ENCODE measurements at regions not wholly inside any gene's neighbourhood (a gene's known extent, or its start where the extent isn't known, plus 50 kb on each side); places are given as distances from the start of the nearest gene placed in this dataset.

DNA sequence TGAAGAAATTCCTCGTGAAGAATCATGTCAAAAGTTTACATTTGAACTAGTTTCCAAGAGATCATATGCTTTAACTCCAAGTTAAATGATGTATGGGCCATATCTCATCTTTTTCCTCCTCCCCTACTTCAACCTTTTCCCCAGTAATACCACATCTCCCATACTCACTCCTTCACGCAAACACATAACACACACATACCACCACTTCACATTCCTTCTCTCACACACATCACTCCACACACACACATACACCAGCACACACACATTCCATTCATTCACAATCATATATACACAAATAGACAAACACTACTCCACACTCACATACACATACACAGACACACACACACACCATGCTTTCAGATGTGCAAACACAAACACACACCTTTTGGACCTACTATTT lies 769.0 kb upstream of the NR2F2 start (continued):
- TF ChIP-seq, protein P1, sequence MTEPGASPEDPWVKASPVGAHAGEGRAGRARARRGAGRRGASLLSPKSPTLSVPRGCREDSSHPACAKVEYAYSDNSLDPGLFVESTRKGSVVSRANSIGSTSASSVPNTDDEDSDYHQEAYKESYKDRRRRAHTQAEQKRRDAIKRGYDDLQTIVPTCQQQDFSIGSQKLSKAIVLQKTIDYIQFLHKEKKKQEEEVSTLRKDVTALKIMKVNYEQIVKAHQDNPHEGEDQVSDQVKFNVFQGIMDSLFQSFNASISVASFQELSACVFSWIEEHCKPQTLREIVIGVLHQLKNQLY (CRISPR knock-in tag; IDR thresholded peaks at IDR 0.05): no peak
- TF ChIP-seq, protein P2, sequence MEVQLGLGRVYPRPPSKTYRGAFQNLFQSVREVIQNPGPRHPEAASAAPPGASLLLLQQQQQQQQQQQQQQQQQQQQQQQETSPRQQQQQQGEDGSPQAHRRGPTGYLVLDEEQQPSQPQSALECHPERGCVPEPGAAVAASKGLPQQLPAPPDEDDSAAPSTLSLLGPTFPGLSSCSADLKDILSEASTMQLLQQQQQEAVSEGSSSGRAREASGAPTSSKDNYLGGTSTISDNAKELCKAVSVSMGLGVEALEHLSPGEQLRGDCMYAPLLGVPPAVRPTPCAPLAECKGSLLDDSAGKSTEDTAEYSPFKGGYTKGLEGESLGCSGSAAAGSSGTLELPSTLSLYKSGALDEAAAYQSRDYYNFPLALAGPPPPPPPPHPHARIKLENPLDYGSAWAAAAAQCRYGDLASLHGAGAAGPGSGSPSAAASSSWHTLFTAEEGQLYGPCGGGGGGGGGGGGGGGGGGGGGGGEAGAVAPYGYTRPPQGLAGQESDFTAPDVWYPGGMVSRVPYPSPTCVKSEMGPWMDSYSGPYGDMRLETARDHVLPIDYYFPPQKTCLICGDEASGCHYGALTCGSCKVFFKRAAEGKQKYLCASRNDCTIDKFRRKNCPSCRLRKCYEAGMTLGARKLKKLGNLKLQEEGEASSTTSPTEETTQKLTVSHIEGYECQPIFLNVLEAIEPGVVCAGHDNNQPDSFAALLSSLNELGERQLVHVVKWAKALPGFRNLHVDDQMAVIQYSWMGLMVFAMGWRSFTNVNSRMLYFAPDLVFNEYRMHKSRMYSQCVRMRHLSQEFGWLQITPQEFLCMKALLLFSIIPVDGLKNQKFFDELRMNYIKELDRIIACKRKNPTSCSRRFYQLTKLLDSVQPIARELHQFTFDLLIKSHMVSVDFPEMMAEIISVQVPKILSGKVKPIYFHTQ (CRISPR knock-in tag; IDR thresholded peaks at IDR 0.05): no peak
- TF ChIP-seq NFE2L1 (CRISPR knock-in tag; IDR thresholded peaks at IDR 0.05): no peak
- TF ChIP-seq, protein P3, sequence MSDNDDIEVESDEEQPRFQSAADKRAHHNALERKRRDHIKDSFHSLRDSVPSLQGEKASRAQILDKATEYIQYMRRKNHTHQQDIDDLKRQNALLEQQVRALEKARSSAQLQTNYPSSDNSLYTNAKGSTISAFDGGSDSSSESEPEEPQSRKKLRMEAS (CRISPR knock-in tag; IDR thresholded peaks at IDR 0.05): no peak
- TF ChIP-seq SMAD4 (CRISPR knock-in tag; IDR thresholded peaks at IDR 0.05): no peak
- no peak for TF ChIP-seq SOX15 (CRISPR knock-in tag; IDR thresholded peaks at IDR 0.05)

DNA sequence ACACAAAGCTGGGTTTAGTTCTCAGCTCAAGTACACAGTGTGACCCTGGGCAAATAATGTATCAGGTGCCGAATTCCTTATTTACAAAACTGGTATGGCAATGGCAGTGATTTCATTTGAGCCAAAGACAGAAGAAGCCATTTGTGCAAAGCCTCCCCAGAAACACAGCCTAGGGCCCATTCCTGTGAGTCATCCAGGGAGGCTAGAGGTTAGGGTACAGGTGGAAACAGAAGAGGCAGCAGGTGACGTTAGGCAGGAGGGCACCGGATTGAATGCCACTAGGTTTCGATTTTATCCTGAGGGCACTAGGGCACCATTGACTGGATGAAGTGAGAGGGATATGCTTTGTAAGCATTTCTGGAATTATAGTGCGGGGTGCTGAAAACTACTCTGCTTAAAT lies 766.9 kb upstream of the NR2F2 start:
- H3K27ac Mint-ChIP-seq: no peak overlapping the region
- TF ChIP-seq HMGA2 (CRISPR knock-in tag; IDR thresholded peaks at IDR 0.05) (no peak), SOX15 (CRISPR knock-in tag; IDR thresholded peaks at IDR 0.05) (no peak), NR1H2 (CRISPR knock-in tag; IDR thresholded peaks at IDR 0.05) (no peak), ZNF416 (CRISPR knock-in tag; IDR thresholded peaks at IDR 0.05) (no peak), MYBL2 (CRISPR knock-in tag; IDR thresholded peaks at IDR 0.05) (no peak), NFYB (CRISPR knock-in tag; conservative IDR thresholded peaks at IDR 0.05; ENCODE audit: low read depth) (no peak)
- TF ChIP-seq, protein P4, sequence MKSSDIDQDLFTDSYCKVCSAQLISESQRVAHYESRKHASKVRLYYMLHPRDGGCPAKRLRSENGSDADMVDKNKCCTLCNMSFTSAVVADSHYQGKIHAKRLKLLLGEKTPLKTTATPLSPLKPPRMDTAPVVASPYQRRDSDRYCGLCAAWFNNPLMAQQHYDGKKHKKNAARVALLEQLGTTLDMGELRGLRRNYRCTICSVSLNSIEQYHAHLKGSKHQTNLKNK (CRISPR knock-in tag; IDR thresholded peaks at IDR 0.05): no peak
- TF ChIP-seq, protein P5, sequence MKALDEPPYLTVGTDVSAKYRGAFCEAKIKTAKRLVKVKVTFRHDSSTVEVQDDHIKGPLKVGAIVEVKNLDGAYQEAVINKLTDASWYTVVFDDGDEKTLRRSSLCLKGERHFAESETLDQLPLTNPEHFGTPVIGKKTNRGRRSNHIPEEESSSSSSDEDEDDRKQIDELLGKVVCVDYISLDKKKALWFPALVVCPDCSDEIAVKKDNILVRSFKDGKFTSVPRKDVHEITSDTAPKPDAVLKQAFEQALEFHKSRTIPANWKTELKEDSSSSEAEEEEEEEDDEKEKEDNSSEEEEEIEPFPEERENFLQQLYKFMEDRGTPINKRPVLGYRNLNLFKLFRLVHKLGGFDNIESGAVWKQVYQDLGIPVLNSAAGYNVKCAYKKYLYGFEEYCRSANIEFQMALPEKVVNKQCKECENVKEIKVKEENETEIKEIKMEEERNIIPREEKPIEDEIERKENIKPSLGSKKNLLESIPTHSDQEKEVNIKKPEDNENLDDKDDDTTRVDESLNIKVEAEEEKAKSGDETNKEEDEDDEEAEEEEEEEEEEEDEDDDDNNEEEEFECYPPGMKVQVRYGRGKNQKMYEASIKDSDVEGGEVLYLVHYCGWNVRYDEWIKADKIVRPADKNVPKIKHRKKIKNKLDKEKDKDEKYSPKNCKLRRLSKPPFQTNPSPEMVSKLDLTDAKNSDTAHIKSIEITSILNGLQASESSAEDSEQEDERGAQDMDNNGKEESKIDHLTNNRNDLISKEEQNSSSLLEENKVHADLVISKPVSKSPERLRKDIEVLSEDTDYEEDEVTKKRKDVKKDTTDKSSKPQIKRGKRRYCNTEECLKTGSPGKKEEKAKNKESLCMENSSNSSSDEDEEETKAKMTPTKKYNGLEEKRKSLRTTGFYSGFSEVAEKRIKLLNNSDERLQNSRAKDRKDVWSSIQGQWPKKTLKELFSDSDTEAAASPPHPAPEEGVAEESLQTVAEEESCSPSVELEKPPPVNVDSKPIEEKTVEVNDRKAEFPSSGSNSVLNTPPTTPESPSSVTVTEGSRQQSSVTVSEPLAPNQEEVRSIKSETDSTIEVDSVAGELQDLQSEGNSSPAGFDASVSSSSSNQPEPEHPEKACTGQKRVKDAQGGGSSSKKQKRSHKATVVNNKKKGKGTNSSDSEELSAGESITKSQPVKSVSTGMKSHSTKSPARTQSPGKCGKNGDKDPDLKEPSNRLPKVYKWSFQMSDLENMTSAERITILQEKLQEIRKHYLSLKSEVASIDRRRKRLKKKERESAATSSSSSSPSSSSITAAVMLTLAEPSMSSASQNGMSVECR (CRISPR knock-in tag; IDR thresholded peaks at IDR 0.05; ENCODE audit: borderline replicate concordance): no peak
- no peaks in the 10 kb centered on the region for H3K27me3 Mint-ChIP-seq (ENCODE audit: low read depth)
- no peaks in the 10 kb centered on the region for H3K36me3 Mint-ChIP-seq
- H3K4me3 Mint-ChIP-seq: no peak overlapping the region
- DNase-seq (ENCODE audit: low spot score) (no peak), ATAC-seq (no peak)
- H3K4me1 Mint-ChIP-seq: peaks cover 16% of the 10 kb centered on the region
- no peaks in the 10 kb centered on the region for H3K9me3 Mint-ChIP-seq
- ChIA-PET POLR2A (no interaction called here), CTCF (no interaction called here)

DNA sequence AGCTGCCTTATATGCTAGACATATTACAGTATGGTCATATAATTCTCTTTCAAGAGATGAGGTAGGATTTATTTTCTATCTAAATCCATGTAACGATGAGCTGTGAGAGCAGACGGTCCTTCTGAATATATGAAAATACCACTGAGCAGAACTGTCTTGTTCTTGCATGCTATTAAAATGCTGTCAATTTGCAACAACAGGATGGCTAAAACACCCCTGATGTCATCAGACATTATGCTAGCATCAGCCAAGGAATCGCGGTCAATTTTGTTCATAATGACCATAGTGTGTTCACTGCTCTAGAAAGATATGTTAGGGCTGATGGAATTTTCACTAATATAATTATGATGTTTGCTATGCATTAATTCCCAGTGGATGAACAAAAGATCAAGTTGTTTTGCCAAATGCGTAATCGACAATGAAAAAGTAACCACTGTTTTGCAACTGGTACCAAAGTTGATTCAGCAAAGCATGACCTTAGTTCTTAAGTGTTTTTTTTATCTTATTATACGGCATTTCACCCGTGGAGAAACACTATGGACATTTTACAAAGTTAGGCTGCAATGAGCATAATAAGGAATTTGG lies 765.4 kb upstream of the NR2F2 start:
- no peak for DNase-seq (ENCODE audit: low spot score)
- H3K27me3 Mint-ChIP-seq (ENCODE audit: low read depth): no peaks in the 10 kb centered on the region
- TF ChIP-seq CREB1 (CRISPR knock-in tag; IDR thresholded peaks at IDR 0.05) (no peak), RELA (CRISPR knock-in tag; IDR thresholded peaks at IDR 0.05; ENCODE audit: borderline replicate concordance) (no peak)
- TF ChIP-seq, protein P6, sequence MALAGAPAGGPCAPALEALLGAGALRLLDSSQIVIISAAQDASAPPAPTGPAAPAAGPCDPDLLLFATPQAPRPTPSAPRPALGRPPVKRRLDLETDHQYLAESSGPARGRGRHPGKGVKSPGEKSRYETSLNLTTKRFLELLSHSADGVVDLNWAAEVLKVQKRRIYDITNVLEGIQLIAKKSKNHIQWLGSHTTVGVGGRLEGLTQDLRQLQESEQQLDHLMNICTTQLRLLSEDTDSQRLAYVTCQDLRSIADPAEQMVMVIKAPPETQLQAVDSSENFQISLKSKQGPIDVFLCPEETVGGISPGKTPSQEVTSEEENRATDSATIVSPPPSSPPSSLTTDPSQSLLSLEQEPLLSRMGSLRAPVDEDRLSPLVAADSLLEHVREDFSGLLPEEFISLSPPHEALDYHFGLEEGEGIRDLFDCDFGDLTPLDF (CRISPR knock-in tag; IDR thresholded peaks at IDR 0.05): no peak
- ChIA-PET CTCF (no interaction called here), POLR2A (no interaction called here)
- H3K9me3 Mint-ChIP-seq: no peaks in the 10 kb centered on the region
- H3K4me1 Mint-ChIP-seq: peaks cover 16% of the 10 kb centered on the region
- no peak overlapping the region for H3K4me3 Mint-ChIP-seq
- no peaks in the 10 kb centered on the region for H3K36me3 Mint-ChIP-seq
- no peak overlapping the region for H3K27ac Mint-ChIP-seq
- no peak for ATAC-seq
